H1 (cell line): ENCODE measurements at regions not wholly inside any gene's neighbourhood (a gene's known extent, or its start where the extent isn't known, plus 50 kb on each side); places are given as distances from the start of the nearest gene placed in this dataset.

Source experiments
- POU5F1 ChIP-seq: IDR thresholded peaks from 2 replicates; pipeline ENCODE4 v1.6.1; 2011; ENCODE audit warnings: low read depth, mild to moderate bottlenecking, low read length, moderate library complexity
- TF ChIP-seq, protein P1 (sequence below): fragments of 300-600 bp; sonication (generic); IDR thresholded peaks from 2 replicates; pipeline ENCODE4 v1.7.1; 2012; ENCODE audit warnings: low read length, moderate library complexity, mild to moderate bottlenecking, inconsistent platforms; ENCODE audit not compliant: insufficient replicate concordance

DNA sequence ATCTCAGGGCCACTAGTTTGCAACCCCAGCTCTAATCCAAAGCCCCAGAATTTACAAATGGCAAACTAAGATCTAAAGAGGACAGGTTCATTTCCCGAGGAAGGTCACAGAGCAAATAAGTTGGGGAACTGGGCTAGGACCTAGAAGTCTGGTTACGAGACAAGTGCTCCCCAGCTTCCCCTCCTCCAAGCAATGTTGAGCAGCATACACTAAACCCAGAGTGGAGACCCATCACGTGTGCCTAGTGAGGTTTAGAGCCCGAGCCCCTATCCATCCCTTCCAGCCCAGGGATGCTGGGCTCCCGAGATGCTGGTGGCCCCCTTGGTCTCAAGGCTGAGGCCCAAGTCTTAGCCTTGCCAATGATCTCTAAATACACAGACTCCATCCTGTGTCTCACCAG is 209.5 kb upstream of the ZMIZ1 start (continued):
- TF ChIP-seq, protein P1, sequence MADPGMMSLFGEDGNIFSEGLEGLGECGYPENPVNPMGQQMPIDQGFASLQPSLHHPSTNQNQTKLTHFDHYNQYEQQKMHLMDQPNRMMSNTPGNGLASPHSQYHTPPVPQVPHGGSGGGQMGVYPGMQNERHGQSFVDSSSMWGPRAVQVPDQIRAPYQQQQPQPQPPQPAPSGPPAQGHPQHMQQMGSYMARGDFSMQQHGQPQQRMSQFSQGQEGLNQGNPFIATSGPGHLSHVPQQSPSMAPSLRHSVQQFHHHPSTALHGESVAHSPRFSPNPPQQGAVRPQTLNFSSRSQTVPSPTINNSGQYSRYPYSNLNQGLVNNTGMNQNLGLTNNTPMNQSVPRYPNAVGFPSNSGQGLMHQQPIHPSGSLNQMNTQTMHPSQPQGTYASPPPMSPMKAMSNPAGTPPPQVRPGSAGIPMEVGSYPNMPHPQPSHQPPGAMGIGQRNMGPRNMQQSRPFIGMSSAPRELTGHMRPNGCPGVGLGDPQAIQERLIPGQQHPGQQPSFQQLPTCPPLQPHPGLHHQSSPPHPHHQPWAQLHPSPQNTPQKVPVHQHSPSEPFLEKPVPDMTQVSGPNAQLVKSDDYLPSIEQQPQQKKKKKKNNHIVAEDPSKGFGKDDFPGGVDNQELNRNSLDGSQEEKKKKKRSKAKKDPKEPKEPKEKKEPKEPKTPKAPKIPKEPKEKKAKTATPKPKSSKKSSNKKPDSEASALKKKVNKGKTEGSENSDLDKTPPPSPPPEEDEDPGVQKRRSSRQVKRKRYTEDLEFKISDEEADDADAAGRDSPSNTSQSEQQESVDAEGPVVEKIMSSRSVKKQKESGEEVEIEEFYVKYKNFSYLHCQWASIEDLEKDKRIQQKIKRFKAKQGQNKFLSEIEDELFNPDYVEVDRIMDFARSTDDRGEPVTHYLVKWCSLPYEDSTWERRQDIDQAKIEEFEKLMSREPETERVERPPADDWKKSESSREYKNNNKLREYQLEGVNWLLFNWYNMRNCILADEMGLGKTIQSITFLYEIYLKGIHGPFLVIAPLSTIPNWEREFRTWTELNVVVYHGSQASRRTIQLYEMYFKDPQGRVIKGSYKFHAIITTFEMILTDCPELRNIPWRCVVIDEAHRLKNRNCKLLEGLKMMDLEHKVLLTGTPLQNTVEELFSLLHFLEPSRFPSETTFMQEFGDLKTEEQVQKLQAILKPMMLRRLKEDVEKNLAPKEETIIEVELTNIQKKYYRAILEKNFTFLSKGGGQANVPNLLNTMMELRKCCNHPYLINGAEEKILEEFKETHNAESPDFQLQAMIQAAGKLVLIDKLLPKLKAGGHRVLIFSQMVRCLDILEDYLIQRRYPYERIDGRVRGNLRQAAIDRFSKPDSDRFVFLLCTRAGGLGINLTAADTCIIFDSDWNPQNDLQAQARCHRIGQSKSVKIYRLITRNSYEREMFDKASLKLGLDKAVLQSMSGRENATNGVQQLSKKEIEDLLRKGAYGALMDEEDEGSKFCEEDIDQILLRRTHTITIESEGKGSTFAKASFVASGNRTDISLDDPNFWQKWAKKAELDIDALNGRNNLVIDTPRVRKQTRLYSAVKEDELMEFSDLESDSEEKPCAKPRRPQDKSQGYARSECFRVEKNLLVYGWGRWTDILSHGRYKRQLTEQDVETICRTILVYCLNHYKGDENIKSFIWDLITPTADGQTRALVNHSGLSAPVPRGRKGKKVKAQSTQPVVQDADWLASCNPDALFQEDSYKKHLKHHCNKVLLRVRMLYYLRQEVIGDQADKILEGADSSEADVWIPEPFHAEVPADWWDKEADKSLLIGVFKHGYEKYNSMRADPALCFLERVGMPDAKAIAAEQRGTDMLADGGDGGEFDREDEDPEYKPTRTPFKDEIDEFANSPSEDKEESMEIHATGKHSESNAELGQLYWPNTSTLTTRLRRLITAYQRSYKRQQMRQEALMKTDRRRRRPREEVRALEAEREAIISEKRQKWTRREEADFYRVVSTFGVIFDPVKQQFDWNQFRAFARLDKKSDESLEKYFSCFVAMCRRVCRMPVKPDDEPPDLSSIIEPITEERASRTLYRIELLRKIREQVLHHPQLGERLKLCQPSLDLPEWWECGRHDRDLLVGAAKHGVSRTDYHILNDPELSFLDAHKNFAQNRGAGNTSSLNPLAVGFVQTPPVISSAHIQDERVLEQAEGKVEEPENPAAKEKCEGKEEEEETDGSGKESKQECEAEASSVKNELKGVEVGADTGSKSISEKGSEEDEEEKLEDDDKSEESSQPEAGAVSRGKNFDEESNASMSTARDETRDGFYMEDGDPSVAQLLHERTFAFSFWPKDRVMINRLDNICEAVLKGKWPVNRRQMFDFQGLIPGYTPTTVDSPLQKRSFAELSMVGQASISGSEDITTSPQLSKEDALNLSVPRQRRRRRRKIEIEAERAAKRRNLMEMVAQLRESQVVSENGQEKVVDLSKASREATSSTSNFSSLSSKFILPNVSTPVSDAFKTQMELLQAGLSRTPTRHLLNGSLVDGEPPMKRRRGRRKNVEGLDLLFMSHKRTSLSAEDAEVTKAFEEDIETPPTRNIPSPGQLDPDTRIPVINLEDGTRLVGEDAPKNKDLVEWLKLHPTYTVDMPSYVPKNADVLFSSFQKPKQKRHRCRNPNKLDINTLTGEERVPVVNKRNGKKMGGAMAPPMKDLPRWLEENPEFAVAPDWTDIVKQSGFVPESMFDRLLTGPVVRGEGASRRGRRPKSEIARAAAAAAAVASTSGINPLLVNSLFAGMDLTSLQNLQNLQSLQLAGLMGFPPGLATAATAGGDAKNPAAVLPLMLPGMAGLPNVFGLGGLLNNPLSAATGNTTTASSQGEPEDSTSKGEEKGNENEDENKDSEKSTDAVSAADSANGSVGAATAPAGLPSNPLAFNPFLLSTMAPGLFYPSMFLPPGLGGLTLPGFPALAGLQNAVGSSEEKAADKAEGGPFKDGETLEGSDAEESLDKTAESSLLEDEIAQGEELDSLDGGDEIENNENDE: no peak
- no peak for TF ChIP-seq POU5F1
